ENCODE measurements at regions not wholly inside any gene's neighbourhood (a gene's known extent, or its start where the extent isn't known, plus 50 kb on each side); places are given as distances from the start of the nearest gene placed in this dataset.
A peak's percentile ranks its signal among the peaks of the same experiment; 100 is the strongest.
"Not testable (repeated sequence)": the region's sequence is repeated elsewhere in the genome, so short reads cannot be mapped to it uniquely, and the experiment has no call there.

- no peak for DNase-seq (ENCODE audit: low spot score)
Measured at GRCh38 chr11:121864660-121865059, 251.4 kb downstream of the BLID start.

DNA sequence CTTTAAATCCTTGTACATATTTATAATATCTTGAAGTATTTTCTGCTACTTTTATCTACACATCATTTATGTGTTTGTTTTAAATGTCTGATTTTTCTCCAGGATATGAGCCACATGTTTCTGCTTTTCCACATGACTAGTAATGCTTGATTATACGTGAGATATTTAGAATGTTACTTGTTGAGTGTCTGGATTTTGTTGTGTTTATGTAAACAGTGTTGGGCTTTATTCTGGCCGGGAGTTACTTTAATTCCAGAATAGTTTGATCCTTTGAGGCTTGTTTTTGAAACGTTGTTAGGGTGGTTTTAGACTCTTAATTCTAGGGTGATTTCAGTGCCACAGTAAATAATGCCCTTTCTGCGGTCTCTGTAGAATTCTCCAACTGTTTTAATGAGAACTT is 252.9 kb downstream of the BLID start:
- DNase-seq (ENCODE audit: low spot score): no peak

GRCh38 chr11:121855138-121855537 is 260.9 kb downstream of the BLID start:
- not testable (repeated sequence) for DNase-seq (ENCODE audit: low spot score)

- DNase-seq (ENCODE audit: low spot score): no peak
Measured at GRCh38 chr11:121844016-121844415, 272.0 kb downstream of the BLID start.

DNA sequence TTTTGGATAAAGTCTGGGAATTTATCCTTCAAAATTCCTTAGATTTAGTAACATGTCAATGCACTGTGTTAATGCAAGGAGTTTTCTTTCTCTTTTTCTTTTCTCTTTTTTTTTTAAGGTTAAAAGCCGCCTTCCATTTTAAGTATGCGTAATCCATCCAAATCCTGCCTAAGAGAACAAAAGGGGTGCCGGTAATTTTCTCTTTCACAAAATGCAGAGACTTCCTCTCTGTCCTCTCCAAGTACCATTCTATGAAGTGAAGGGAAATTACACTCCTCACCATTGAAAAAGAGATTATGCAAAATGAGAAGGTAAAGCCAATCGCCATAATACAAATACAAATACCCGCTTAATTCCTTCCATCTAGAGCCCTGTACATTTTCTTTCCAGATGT is 273.8 kb downstream of the BLID start:
- no peak for DNase-seq (ENCODE audit: low spot score)

DNA sequence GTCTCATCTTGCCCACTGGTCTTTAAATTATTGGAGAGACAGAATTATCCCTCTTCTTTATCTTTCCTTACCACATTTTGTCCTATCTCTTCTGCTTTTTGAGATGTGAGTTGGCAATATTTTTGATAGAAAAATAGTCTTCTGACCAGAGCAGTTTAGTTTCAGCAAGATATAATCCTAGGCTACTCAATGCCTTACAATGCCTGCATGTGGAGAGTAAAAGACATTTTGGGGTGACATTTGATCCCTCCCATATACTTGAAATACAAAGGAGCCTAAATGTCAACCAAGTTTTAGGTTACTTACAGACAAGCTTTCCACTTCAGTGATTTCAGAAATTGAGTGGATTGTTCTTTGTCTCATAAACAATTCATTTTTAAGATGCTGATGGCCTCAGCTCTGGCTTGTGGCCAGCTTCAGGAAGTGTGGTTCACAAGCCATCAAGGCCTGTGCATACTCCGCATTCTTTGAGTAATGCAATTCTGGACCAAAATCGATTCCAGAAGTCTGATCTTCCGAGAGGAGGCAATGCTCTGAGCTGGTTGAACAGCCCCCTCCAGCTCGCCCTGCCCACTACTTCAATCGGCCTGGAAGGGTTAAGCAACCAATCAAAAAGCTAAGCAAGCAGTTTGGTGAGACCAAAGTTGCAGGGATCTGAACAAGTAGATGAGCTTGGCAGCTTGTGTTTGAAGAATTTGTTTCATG is 274.4 kb downstream of the BLID start:
- peak; percentile 62 for DNase-seq (ENCODE audit: low spot score)

- no peak for DNase-seq (ENCODE audit: low spot score)
Measured at GRCh38 chr11:121839781-121840180, 276.2 kb downstream of the BLID start.

- DNase-seq (ENCODE audit: low spot score): no peak
Measured at GRCh38 chr11:121838571-121838970, 277.4 kb downstream of the BLID start.

DNA sequence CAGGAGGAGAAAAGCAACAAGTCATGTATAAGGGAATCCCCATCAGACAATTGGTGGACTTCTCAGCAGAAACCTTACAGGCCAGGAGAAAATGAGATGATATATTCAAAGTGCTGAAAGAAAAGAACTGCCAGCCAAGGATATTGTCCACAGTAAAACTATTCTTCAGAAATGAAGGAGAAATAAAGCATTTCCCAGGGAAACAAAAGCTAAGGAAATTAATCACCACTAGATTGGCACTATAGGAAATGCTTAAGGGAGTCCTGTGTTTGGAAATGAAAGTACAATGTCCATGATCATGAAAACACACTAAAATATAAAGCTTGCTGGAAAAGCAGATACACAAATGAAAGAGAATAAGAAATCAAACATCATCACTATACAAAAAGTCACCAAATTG is 282.0 kb downstream of the BLID start:
- DNase-seq (ENCODE audit: low spot score): no peak

DNA sequence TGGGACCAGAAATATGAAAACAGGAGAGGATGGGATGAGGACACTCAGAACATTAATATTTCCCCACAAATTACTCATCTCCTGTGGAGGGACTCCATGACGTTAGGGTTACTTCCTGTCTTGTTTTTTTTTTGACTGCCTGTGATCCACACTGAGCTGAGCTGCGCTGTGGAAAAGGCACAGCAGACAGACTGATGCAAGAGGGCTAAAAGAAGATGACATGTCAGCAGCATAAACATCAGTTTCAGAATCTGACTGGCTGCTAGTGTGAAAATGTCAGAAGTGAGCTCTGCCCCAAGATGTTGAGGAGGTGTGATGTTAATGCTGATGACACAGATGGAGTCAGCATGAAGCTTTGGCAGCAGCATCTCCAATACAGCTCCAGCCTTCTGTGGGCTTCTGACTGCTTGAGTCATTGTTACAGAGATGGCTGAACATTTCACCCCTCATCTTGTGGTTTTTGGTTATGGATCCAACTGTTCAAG is 286.8 kb downstream of the BLID start:
- no peak for DNase-seq (ENCODE audit: low spot score)

GRCh38 chr11:121814962-121815361 is 301.1 kb downstream of the BLID start:
- no peak for DNase-seq (ENCODE audit: low spot score)

DNA sequence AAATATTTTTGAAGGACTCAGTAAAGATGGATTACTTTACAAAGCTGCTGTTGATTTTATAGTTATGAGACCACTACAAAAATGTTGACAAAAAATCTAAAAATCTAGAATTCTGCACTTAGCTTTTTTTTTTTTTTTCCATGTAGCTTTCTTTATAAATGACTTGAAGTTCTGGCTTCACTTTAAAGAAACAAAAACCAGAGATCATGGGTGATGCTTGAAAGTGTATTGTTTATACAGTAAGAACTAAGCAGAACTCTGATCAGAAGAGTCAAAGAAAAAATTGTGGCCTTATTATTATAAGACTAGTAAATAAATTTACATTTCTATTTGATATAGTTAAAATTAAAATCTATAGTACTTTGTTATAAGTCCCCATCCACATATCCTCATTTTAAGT is 301.7 kb downstream of the BLID start:
- no peak for DNase-seq (ENCODE audit: low spot score)

DNA sequence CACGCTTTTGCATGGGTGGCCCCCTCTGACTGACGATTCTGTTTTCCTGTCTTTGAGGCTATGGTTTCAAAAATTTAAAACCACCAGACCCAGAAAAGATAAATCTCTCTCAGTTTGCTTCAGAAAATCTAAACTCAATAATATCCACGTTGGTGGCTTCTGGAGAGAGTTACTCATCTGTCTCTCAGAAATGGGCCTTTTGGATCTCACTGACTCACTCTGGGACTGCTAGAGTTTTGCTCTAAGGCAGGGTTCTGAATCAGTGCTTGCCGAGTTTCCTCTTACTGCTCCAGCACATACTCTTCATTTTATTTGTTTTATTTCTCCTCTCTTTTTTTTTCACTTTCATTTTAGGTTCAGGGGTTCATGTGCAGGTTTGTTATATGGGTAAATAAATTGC is 305.7 kb downstream of the BLID start:
- DNase-seq (ENCODE audit: low spot score): no peak

DNA sequence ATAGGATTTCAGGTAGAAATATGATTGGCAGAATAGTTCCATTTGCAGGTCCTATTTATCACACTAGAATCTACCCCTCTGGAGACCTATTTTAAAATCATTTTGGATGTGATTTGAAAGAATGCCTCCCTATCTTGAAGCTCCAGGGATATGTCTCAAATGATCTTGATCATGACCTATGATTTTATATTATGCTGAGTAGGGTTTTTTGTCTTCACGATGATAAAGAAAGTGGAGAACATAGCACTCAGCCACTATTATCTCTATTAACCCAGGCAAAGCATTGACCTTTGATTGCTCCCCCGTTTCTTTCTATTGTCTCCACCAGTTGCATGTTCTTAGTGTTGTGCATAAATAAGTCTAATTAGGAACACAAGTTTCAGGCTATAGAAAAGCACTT is 307.9 kb downstream of the BLID start:
- no peak for DNase-seq (ENCODE audit: low spot score)

- DNase-seq (ENCODE audit: low spot score): no peak
Measured at GRCh38 chr11:121807051-121807450, 309.0 kb downstream of the BLID start.

DNA sequence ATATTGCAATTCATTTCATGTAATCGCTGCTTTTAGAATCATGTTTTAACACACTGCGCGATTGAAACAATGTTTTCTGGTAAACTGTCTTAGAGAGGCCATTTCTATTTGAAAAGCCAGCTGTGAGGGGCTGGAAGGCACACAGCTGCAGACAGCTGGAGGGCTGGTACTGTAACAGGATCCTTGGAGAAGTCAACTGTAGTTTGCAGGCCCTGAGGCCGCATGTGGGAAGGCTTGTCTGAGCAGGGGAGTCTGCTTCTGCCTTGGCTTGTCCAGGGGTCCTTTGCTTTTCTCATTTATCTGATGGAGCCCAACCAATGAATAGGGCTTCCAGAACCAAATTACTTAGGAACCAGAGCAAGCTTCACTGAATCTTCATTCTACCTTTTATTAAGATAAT is 313.5 kb downstream of the BLID start:
- peak; percentile 50 for DNase-seq (ENCODE audit: low spot score)

DNA sequence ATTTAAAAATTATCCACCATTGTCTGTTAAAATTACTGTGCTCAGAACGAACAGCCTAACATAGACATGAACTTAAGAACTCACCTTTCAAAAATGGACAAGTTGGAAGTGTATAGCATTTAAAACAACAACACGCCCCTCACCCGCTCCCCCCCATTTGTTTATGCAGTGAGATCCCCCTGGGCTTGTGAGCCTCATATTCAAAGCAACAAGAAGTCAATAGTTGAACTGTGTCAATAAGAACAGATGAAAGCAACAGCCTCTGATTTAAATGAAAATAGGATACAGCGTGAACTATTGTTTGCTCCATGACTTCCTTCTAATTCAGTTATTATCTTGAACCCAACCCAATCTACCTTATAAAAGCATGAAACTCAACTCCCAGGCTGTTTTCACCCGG is 314.2 kb downstream of the BLID start:
- no peak for DNase-seq (ENCODE audit: low spot score)

GRCh38 chr11:121801394-121801748 is 314.6 kb downstream of the BLID start:
- no peak for DNase-seq (ENCODE audit: low spot score)

DNA sequence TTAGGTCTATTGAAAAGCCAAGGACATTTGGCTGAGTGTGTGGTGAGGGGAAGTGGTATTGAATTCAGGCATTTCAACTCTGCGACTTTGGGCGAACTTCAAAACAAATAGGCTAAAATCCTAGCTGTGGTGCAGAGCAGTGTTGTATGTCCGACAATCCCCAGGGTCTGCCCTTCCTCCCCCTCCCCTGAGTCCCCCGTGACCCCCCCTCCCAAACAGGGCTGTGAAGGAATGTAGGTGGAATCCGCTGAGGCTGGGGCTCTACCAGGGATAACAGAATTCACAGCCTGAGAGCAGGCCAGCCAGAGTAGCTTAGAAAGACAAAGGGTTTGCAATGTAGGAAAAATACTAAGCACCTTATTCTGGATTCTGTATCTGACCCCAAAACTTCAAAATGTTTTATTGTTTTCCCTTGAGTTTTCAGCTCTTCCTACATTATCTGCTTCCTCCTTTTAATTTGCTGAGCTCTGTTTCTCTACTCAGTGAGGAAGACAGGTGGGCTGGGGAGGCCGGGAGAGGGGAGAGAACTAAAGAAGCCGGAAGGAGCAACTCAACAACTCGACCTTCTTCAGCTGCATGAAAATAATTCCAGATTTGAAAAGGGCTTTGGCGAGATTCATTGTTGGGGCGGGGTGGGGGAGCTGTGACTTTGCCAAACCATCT is 315.2 kb downstream of the BLID start:
- peak; percentile 76 for DNase-seq (ENCODE audit: low spot score)

GRCh38 chr11:121800240-121800639 is 315.8 kb downstream of the BLID start:
- DNase-seq (ENCODE audit: low spot score): no peak

DNA sequence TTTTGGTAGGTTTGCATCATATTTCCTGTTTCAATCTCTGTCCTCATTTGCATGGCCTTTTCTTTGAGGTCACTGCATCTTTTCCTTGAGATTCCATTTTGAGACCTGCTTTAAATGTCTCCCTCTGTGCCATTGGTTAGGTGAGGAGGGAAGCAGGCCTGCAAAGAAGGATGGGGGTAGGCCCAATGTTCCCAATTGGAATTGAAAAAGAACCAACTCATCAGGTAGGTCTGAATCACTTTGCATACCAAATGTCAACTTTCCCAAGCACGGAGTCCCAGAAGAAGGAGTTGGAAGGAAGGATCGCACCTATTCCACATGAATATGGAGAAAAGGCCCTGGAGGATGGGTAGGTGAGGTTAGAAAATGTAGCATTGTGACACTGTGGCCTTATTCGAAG is 318.5 kb downstream of the BLID start:
- no peak for DNase-seq (ENCODE audit: low spot score)

DNA sequence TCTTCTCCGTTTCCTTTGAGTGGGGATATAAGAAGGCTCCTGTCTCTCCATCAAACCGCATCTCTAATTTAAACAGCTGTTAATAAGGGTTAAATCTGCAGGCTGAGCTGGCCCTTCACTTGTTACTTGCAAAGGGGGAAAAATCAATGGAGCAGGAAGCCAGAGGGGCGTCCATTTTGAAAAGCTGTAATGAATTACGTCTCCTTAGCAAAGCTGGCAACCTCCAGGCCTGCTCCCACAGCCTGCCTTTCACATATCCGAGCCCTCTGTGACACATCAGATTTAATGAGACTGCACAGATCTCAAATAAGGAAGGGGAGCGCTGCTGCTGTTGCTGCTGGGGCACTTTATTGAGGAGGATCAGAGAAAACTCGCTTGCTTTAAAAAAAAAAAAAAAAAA is 320.8 kb downstream of the BLID start:
- DNase-seq (ENCODE audit: low spot score): no peak

GRCh38 chr11:121794671-121795141 is 321.3 kb downstream of the BLID start:
- DNase-seq (ENCODE audit: low spot score): no peak

DNA sequence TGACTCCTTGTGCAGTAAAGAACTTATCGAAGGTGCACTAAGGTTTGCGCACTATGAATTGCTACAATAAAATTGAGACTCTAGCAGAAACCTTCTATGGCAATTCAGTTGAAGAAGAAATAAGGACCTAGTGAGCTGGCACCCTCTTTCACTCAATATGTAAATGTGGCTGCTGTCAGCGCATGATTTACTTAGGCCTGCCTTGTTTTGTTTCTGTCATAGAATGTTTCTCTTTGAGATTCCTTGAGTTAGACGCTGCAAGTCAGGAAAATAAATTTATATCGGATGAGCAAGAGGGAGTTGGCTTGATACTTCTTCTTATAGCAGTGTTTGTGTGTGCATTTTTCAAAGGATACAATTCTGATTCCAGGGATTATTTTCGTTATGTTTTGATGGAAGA is 322.1 kb downstream of the BLID start:
- DNase-seq (ENCODE audit: low spot score): no peak

Data from ecto neural progenitor cell (in vitro differentiated cells).